ENCODE measurements at regions not wholly inside any gene's neighbourhood (a gene's known extent, or its start where the extent isn't known, plus 50 kb on each side); places are given as distances from the start of the nearest gene placed in this dataset.

DNA sequence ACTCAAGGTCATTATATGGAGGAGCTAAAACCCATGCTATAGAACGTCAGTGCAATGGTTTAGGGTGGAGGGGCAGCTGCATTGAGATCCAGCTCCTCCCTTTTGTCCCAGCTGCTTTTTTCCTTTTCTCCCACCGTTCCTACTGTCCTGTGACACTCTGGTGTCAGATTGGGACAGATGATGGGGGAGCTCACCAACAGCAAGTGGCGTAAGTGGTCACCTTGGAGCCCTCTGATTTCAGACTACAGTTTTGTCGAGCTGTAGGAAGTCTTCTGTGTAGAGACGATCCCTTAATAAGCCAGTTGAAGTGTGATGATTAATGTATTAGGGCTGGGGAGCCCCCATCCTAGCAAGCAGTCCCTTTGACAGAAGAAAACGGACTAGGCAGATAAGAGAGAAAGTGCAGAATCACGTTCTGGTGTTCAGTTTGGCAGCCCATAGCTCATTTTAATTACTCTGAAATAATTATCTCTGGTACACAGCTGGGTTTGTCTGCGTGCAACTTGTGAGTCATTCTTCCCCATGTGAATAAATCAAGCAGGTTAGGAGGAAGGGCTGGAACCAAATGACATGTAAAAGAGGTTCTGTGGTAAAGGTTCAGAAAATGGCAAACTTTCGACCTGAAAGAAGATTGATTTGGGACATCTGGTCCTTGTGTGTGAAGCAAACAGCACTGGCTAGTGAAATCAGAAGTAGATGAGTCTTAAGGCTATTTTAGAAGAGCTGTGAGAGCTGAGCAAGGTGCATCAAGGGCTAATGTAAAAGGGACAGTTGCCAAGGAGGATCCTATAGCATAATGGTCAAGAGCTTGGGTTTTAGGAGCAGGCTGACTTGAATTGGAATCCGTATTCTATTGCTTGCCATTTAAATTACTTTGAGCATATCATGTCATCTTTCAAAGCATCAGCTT lies 241.4 kb downstream of the EDEM1 start (continued):
- TF ChIP-seq KLF1 (tag; IDR thresholded peaks at IDR 0.05) (peak; percentile 45; the same call in 1 of the 2 replicates), FUS (optimal IDR thresholded peaks at IDR 0.05; ENCODE audit: low read depth, low read length) (no peak), MXI1 (IDR thresholded peaks at IDR 0.05; ENCODE audit: low read depth, low read length) (peak; percentile 79; the same call in 1 of the 2 replicates), MTF1 (CRISPR knock-in tag; IDR thresholded peaks at IDR 0.05; ENCODE audit: borderline replicate concordance) (0 out of 2 replicates have a peak, but pooled peaks have one; percentile 60), PTRF (tag; IDR thresholded peaks at IDR 0.05) (peak; percentile 66), XRCC4 (IDR thresholded peaks at IDR 0.05; ENCODE audit: extremely low read depth, insufficient read depth, insufficient read length) (no peak), HNRNPUL1 (IDR thresholded peaks at IDR 0.05; ENCODE audit: low read length) (no peak), ZNF316 (IDR thresholded peaks at IDR 0.05) (peak; percentile 96), ZNF436 (CRISPR knock-in tag; IDR thresholded peaks at IDR 0.05) (no peak), RBM15 (IDR thresholded peaks at IDR 0.05; ENCODE audit: insufficient read depth, low read length) (no peak), MECOM (CRISPR knock-in tag; IDR thresholded peaks at IDR 0.05) (peak; percentile 92)
- TF ChIP-seq, protein P1, sequence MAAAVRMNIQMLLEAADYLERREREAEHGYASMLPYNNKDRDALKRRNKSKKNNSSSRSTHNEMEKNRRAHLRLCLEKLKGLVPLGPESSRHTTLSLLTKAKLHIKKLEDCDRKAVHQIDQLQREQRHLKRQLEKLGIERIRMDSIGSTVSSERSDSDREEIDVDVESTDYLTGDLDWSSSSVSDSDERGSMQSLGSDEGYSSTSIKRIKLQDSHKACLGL (CRISPR knock-in tag; IDR thresholded peaks at IDR 0.05; ENCODE audit: borderline replicate concordance, poor library complexity, severe bottlenecking) = no peak
- TF ChIP-seq, protein P2, sequence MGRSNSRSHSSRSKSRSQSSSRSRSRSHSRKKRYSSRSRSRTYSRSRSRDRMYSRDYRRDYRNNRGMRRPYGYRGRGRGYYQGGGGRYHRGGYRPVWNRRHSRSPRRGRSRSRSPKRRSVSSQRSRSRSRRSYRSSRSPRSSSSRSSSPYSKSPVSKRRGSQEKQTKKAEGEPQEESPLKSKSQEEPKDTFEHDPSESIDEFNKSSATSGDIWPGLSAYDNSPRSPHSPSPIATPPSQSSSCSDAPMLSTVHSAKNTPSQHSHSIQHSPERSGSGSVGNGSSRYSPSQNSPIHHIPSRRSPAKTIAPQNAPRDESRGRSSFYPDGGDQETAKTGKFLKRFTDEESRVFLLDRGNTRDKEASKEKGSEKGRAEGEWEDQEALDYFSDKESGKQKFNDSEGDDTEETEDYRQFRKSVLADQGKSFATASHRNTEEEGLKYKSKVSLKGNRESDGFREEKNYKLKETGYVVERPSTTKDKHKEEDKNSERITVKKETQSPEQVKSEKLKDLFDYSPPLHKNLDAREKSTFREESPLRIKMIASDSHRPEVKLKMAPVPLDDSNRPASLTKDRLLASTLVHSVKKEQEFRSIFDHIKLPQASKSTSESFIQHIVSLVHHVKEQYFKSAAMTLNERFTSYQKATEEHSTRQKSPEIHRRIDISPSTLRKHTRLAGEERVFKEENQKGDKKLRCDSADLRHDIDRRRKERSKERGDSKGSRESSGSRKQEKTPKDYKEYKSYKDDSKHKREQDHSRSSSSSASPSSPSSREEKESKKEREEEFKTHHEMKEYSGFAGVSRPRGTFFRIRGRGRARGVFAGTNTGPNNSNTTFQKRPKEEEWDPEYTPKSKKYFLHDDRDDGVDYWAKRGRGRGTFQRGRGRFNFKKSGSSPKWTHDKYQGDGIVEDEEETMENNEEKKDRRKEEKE (IDR thresholded peaks at IDR 0.05; ENCODE audit: borderline replicate concordance in 1 of 2, control insufficient read depth in 1 of 2, low read depth in 2 of 2, low read length in 1 of 2) = peak in 1 of 2 experiments; percentile 72; a peak in 1 of 4 replicates
- TF ChIP-seq, protein P3, sequence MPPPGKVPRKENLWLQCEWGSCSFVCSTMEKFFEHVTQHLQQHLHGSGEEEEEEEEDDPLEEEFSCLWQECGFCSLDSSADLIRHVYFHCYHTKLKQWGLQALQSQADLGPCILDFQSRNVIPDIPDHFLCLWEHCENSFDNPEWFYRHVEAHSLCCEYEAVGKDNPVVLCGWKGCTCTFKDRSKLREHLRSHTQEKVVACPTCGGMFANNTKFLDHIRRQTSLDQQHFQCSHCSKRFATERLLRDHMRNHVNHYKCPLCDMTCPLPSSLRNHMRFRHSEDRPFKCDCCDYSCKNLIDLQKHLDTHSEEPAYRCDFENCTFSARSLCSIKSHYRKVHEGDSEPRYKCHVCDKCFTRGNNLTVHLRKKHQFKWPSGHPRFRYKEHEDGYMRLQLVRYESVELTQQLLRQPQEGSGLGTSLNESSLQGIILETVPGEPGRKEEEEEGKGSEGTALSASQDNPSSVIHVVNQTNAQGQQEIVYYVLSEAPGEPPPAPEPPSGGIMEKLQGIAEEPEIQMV (tag; conservative IDR thresholded peaks at IDR 0.05; ENCODE audit: low read depth) = peak; percentile 58
- TF ChIP-seq, protein P4, sequence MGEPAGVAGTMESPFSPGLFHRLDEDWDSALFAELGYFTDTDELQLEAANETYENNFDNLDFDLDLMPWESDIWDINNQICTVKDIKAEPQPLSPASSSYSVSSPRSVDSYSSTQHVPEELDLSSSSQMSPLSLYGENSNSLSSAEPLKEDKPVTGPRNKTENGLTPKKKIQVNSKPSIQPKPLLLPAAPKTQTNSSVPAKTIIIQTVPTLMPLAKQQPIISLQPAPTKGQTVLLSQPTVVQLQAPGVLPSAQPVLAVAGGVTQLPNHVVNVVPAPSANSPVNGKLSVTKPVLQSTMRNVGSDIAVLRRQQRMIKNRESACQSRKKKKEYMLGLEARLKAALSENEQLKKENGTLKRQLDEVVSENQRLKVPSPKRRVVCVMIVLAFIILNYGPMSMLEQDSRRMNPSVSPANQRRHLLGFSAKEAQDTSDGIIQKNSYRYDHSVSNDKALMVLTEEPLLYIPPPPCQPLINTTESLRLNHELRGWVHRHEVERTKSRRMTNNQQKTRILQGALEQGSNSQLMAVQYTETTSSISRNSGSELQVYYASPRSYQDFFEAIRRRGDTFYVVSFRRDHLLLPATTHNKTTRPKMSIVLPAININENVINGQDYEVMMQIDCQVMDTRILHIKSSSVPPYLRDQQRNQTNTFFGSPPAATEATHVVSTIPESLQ (CRISPR knock-in tag; IDR thresholded peaks at IDR 0.05) = peak; percentile 77; the same call in 1 of the 2 replicates
- TF ChIP-seq, protein P5, sequence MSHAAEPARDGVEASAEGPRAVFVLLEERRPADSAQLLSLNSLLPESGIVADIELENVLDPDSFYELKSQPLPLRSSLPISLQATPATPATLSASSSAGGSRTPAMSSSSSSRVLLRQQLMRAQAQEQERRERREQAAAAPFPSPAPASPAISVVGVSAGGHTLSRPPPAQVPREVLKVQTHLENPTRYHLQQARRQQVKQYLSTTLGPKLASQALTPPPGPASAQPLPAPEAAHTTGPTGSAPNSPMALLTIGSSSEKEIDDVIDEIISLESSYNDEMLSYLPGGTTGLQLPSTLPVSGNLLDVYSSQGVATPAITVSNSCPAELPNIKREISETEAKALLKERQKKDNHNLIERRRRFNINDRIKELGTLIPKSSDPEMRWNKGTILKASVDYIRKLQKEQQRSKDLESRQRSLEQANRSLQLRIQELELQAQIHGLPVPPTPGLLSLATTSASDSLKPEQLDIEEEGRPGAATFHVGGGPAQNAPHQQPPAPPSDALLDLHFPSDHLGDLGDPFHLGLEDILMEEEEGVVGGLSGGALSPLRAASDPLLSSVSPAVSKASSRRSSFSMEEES (CRISPR knock-in tag; IDR thresholded peaks at IDR 0.05) = peak; percentile 9; the same call in 1 of the 2 replicates
